GM19099 (cell line): ENCODE measurements at regions not wholly inside any gene's neighbourhood (a gene's known extent, or its start where the extent isn't known, plus 50 kb on each side); places are given as distances from the start of the nearest gene placed in this dataset.

ENCODE experiments used
- POLR2A ChIP-seq: IDR thresholded peaks from 3 replicates; pipeline ENCODE4 v1.6.1; 2011; ENCODE audit warnings: low read depth; ENCODE audit not compliant: insufficient read length; ENCODE audit errors: extremely low read depth

DNA sequence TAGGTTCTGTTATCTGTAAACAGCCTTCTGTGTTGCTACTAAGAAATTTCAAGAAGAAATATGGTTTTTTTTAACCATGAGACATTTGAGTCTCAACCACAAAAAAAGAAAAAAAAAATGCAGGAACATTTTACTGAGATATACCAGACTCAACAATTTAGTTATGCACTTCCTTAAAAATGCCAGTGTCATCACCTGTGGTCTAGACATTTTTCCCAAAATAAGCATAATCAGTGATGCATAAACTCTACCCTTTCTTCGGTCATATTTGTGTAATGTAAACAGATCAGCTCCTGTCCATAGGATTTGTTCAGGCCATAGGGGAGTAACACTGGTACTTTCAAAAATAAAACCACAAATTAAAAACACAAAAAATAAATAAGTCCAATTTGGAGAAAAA lies 122.6 kb upstream of the TNFSF4 start:
- no peak for TF ChIP-seq POLR2A

DNA sequence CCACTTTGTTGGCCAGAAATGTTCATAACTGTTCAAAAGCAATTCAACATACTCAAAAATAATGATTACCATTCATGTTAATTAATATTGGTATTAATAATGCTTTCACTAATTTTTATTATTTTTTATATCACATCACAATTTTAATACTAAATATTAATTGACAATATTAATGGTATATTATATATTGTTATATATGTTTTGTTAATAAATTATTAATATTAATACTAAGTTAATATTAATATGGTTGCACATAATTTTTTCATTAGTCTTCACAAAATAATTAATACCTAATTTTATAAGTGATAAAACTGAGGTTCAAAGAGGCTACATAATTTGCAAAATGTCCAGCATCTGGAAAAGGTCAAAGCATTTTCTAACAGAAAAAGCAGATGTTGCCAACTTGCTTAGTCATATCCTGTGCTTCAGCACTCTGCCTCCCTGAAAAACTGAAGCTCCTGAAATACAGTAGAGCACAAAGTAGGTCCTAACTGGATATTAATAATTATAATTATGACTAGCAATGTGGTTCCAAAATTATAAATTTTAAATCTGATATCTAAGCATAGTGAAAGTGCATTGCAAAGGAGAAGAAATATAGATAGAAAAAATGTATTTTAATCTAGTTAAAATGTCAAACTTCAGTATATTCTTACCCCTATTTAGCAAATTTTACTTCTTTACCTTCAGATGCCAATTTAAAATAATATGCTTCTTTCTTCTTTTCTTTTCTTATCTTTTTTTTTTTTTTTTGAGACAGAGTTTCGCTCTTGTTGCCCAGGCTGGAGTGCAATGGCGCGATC lies 123.2 kb upstream of the TNFSF4 start:
- TF ChIP-seq POLR2A, result no peak

DNA sequence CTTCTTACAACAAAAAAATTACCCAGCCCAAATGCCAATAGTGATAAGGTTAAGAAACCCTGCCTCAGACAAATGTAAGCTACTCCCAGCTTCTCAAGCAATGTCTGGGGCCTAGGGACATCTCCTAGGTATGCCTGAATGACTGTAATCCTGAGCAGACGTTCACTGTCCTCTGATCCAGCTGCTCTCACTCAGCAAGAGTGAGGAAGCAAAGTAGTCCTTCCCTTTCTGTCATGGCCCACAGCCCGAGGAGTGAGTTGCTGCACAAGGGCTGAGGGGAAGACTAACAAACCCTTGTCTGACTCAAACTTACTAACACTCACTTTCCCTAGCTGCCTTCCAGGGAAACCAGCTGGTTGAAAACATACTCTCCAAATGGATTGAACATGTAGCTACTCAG lies 124.9 kb upstream of the TNFSF4 start:
- no peak for TF ChIP-seq POLR2A

DNA sequence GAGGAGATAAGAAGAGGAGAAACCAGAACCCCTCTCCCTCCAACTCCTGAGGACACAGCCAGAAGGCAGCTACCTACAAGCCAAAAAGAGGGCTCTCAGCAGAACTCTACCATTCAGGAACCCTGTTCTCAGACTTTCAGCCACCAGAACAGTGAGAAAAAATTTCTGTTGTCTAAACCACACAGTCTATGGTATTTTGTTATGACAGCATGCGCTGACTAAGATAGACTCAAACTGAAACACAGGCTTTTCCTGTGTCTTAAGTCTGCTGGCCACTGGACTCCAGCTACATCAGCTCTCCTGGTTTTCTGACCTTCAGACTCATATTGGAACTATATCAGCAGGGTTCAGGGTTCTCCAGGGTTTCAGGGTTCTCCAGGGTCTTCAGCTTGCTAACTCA lies 126.5 kb upstream of the TNFSF4 start:
- TF ChIP-seq POLR2A, result no peak

DNA sequence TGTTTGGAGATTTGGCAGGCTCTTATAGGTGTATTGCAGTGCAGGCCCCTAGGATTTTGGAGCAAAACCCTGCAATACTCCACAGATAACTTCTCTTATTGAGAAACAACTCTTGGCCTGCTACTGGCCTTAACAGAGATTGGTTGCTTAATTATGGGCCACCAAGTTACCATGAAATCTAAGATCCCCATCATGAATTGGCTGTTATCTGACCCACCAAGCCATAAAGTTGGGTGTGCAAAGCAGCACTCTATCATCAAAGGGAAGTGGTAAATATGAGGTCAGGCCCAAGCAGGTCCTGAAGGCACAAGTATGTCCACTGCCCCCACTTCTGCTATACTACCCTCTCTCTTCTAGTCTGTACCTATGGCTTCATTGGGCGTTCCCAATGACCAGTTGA lies 130.0 kb upstream of the TNFSF4 start:
- TF ChIP-seq POLR2A, result no peak

DNA sequence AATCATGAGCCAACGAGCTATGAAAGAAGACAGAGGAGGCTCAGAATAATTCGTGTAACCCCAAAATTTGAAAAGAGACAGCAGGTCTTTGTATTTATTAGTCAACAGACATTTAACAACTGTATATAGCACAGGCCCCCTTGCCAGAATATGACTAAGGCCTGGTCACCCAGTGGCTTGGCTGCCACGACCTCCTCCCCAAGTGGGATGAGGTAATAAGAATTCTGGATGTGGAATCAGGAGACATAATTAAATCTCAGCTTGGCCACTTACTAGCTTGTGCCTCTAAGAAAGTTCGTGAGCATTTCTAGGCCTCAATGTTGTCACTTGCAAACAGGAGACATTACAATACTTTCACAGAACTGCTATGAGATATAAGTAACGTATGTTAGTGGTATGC lies 134.2 kb upstream of the TNFSF4 start:
- TF ChIP-seq POLR2A, result no peak

DNA sequence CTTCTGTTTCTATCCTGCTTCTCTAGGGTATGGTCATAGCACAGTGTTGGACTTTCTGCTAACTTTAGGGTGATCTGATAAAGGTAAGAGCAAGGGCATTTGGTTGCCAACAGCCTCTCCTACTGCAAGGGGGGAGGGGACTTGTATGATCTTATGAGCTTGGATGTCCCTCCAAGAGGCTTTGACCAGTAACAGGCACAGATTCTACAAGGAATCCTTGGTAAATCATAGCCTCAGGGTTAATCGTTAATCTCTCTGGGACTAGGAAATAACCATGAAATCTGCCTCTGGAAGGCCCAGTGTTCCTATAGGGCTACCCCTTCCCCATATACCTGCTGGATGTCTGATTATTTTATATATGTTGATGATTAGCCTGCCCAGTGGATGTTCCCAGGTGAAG lies 134.8 kb upstream of the TNFSF4 start:
- no peak for TF ChIP-seq POLR2A

DNA sequence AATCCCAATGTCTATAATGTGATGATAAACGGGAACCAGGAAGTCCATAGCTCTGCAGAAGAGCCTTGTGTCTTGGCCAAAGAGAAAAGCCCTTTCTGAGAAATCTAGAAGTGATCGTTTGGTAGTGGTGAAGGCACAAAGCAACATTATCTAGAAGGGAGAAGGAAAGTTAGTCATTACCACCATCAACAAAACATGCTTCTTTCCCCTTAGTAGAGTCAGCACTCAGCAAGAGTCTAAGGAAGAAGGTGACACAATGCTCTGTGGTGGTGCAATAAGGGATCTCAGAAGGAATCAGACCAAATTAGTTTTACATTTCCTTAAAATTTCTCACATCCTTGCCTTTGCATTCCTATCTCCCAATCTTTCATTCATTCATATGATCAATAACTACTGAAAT lies 134.4 kb upstream of the PRDX6 start:
- TF ChIP-seq POLR2A, result no peak

DNA sequence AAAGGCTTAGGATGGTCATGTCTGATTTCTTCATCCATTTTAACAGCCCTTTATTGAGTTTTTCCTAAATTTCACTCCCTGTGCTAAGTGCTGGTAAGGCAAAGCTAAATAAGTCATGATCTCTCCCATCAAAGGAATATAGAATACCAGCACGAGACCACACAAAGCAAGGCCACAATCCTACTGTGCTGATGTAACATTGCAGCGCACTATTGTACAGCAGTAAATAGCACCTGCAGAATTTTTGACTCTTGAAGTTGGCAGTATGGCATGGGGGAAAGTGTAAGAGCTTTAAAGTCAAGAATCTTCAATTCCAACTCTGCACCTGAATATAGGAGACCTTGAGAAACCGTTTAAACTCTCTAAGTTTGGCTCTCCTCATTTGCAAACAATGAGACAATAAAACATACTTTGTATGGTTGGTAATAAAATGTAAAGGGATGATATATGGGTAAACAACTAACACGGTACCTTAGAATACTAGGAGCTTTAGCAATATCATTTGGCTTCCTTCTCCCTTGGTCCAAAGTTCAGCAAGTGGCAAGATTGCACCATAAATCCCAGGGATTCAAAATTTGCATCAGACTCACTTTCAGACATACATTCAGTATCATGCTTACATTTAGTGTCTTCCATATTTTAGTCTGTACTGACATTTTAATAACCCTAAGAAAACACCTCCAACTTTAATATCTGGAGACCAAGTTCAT lies 132.9 kb upstream of the PRDX6 start:
- no peak for TF ChIP-seq POLR2A

DNA sequence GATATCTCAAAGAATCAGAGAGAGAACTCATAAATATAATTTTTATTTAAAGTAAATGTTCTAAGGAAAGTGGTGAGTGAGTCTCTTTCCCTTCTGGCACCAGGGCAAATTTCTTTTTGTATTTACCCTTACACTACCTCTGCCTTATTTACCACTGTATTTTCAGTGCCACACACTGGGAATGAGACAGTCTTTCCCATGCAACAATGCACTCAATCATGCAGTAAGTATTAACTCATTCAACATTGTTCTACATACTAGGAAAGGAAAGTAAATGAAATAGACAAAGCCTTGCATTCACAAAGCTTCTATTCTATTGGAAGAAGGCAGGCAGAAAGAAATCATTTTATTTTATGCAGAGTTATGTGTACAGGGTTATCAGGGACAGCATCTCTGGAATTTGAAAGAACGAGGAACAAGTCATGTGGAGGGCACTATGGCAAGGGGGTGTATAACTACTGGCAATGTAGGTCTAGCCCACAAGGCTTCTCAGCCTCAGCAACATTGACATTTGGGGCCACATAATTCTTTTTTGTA lies 129.8 kb upstream of the PRDX6 start:
- TF ChIP-seq POLR2A, result no peak

DNA sequence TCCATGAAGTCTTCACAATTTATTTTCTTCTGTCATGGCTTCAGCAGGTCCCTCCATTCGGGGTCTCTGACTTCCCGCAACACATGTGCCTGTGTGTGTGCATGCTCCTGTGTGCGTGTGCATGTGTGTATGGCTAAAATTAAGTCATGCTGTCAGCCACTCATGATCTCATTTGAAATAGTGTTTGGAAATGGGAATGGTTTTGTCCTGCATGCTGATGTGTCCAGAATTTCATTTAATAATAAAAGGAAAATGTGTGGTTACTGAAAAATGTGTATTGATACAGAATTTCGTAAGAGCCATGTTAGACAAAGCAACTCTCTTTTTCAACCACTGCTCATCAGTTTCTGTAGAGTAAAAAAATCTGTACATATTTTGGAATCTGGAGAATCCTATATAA lies 123.8 kb upstream of the PRDX6 start:
- no peak for TF ChIP-seq POLR2A

DNA sequence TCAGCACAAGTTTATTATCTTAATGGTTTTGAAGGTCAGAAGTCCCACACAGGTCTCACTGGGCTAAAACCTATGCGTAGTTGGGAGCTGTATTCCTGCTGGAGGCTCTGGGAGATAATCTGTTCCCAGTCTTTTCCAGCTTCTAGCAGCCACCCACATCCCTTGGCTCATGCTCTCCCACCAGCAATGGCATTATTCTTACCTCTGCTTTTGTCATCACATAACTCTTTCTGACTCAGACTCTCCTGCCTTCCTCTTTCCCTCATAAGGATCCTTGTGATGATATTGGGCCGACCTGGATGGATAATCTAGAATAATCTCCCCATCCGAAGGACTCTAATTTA lies 122.2 kb upstream of the PRDX6 start:
- no peak for TF ChIP-seq POLR2A

DNA sequence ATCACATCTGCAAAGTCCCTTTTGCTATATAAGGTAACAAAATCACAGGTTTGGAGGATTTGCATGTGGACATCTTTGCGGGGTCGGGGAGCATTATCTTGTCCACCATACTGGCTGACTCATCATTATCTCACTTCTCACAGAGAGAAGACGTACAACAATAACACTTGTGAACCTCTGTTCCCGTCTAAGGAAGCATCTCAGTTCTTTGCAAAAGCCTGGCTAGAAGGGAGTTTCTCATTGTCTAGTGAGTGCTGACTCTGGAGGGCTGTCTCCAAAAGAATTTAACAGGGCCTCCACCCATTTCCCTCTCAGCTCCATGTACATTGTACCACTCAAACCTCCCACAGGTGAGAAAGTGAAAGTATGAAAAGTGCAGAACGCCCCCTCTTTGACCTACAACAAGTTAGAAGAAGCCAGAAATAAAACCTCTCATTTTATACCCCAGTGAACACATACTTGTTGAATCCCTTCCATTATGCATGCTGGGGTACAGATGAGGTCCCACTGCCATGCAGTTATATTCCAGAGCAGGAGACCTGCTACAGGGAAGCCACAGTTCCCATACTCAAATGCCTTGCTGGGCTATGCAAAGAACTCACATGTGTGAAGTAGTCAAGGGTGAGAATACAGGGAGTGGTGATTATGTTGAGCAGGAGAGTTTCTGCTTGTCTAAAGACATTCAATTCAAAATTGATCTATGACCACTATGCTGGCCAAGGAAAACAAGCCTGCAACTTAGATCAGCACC lies 121.7 kb upstream of the PRDX6 start:
- TF ChIP-seq POLR2A, result no peak

DNA sequence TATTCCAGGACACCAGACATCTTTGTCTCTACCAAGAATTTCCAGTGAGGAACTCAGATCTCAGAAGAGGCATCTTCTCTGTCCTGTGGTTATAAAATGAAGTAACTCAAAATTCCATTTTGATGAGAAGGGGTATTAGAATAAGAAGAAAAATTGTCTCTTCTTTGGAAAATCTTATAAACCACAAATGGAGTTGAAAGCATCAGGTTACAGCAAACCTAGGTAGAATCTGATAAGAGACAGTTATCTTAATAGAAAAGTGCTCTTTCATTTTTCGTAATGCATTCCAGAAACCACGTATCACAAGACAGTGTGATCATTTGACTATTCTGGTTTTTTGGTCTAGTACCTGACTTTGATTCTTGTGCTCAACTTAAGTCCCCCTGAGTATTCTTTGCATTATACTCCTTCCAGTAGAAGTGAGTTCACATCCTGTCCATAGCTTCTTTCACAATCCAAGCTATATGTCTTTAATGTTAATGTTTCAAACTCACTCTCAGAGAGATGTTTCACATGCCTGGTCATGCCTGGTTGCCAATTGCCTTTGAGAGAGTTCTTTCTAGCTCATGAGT lies 120.9 kb upstream of the PRDX6 start:
- no peak for TF ChIP-seq POLR2A

DNA sequence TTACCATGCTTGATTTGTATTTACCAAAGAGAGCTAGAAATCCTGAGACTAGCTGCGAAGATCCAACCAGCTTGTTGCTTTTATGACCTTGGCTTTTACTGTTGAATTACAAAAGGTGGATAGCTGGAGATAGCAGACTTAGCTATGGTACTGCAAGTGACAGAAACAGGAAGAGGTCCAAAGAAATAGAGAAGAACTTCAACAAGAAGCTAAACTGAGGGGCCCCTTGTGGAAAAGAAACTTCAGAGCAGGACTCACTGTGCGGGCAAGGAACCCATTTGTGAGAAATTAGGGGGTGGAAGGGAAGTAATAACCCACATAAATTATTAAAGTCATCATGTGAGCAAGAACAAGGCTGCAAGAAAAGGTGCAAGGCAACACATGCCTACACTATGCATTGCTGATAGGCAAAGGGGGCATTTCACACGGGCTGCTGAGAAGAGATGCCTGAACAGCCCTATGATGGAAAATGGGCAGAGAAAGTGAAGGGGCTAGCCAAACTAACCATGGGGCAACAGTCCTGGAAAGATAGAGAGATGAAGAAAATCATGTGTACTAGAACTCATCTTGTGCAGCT lies 116.6 kb upstream of the PRDX6 start:
- no peak for TF ChIP-seq POLR2A
